Skeletal muscle tissue (tissue), 3 donors: ENCODE measurements at regions not wholly inside any gene's neighbourhood (a gene's known extent, or its start where the extent isn't known, plus 50 kb on each side); places are given as distances from the start of the nearest gene placed in this dataset.

ENCODE experiments used
- H3K27ac ChIP-seq: one replicate; pipeline ENCODE4 v1.7.0; 2013; ENCODE audit warnings: mild to moderate bottlenecking, low read depth, low read length, inconsistent platforms
- H3K27me3 ChIP-seq, 3 donors: one replicate each; pipeline ENCODE4 v1.7.0; 2013; ENCODE audit warnings: low read length in 3 of 3; ENCODE audit not compliant: control insufficient read depth in 3 of 3, insufficient read depth in 3 of 3
- H3K36me3 ChIP-seq, 3 donors: one replicate each; pipeline ENCODE4 v1.7.0; 2013; ENCODE audit warnings: low read length in 3 of 3; ENCODE audit not compliant: control insufficient read depth in 3 of 3, insufficient read depth in 3 of 3
- H3K4me1 ChIP-seq, 3 donors: one replicate each; pipeline ENCODE4 v1.7.0; 2013; ENCODE audit warnings: low read length in 3 of 3, mild to moderate bottlenecking in 3 of 3; ENCODE audit not compliant: control insufficient read depth in 3 of 3, insufficient read depth in 3 of 3
- H3K4me3 ChIP-seq, 3 donors: one replicate each; pipeline ENCODE4 v1.7.0; 2013; ENCODE audit warnings: low read length in 3 of 3
- H3K9ac ChIP-seq, 3 donors: one replicate each; pipeline ENCODE4 v1.7.0; 2013; ENCODE audit warnings: low read length in 3 of 3, mild to moderate bottlenecking in 3 of 3, moderate library complexity in 2 of 3, low read depth in 1 of 3
- H3K9me3 ChIP-seq, 3 donors: one replicate each; pipeline ENCODE4 v1.7.0; 2013; ENCODE audit warnings: low read length in 3 of 3; ENCODE audit not compliant: control insufficient read depth in 3 of 3
- donor health status: Osteomylitis.

- H3K27me3 ChIP-seq: no peaks in the 10 kb centered on the region
- H3K9me3 ChIP-seq: no peaks in the 10 kb centered on the region
- H3K4me3 ChIP-seq: no peak overlapping the region
- H3K4me1 ChIP-seq: no peaks in the 10 kb centered on the region
- H3K27ac ChIP-seq: no peak overlapping the region
- H3K36me3 ChIP-seq: no peaks in the 10 kb centered on the region
- H3K9ac ChIP-seq: no peak overlapping the region
Measured at GRCh38 chr15:29383367-29383766, 113.7 kb upstream of the NSMCE3 start.

GRCh38 chr15:29382862-29383261 is 113.2 kb upstream of the NSMCE3 start:
- Histone ChIP-seq H3K4me1 (no peaks in the 10 kb centered on the region), H3K9ac (no peak overlapping the region), H3K36me3 (no peaks in the 10 kb centered on the region), H3K27me3 (no peaks in the 10 kb centered on the region), H3K9me3 (no peaks in the 10 kb centered on the region), H3K27ac (no peak overlapping the region), H3K4me3 (no peak overlapping the region)

- no peak overlapping the region for H3K4me3 ChIP-seq
Measured at GRCh38 chr15:29380466-29380865, 110.8 kb upstream of the NSMCE3 start.

GRCh38 chr15:29379647-29380046 is 110.0 kb upstream of the NSMCE3 start:
- no peaks in the 10 kb centered on the region for H3K36me3 ChIP-seq
- H3K27ac ChIP-seq: no peak overlapping the region
- H3K9me3 ChIP-seq: no peaks in the 10 kb centered on the region
- H3K4me3 ChIP-seq: no peak overlapping the region
- H3K4me1 ChIP-seq: no peaks in the 10 kb centered on the region
- no peak overlapping the region for H3K9ac ChIP-seq
- H3K27me3 ChIP-seq: no peaks in the 10 kb centered on the region

More at GRCh38 chr15:29380466-29380865, 110.8 kb upstream of the NSMCE3 start:
- Histone ChIP-seq H3K4me1 (no peaks in the 10 kb centered on the region), H3K27me3 (no peaks in the 10 kb centered on the region), H3K36me3 (no peaks in the 10 kb centered on the region), H3K9ac (no peak overlapping the region), H3K27ac (no peak overlapping the region), H3K9me3 (no peaks in the 10 kb centered on the region)

GRCh38 chr15:29377161-29377560 is 107.5 kb upstream of the NSMCE3 start:
- Histone ChIP-seq H3K36me3 (no peaks in the 10 kb centered on the region), H3K9ac (no peak overlapping the region), H3K27ac (no peak overlapping the region), H3K9me3 (no peaks in the 10 kb centered on the region), H3K4me1 (no peaks in the 10 kb centered on the region), H3K27me3 (no peaks in the 10 kb centered on the region), H3K4me3 (no peak overlapping the region)

- no peaks in the 10 kb centered on the region for H3K4me1 ChIP-seq
- no peaks in the 10 kb centered on the region for H3K36me3 ChIP-seq
- no peak overlapping the region for H3K27ac ChIP-seq
- no peaks in the 10 kb centered on the region for H3K9me3 ChIP-seq
- no peak overlapping the region for H3K4me3 ChIP-seq
- H3K27me3 ChIP-seq: no peaks in the 10 kb centered on the region
- no peak overlapping the region for H3K9ac ChIP-seq
Measured at GRCh38 chr15:29376590-29376989, 107.0 kb upstream of the NSMCE3 start.

- no peak overlapping the region for H3K27ac ChIP-seq
- no peaks in the 10 kb centered on the region for H3K36me3 ChIP-seq
- H3K9me3 ChIP-seq: peaks cover 0 to 2% (median 0%) of the 10 kb centered on the region in 3 donors
- H3K4me1 ChIP-seq: no peaks in the 10 kb centered on the region
- H3K9ac ChIP-seq: no peak overlapping the region
- no peak overlapping the region for H3K4me3 ChIP-seq
- H3K27me3 ChIP-seq: no peaks in the 10 kb centered on the region
Measured at GRCh38 chr15:29369261-29369660, 99.6 kb upstream of the NSMCE3 start.

GRCh38 chr15:29364426-29365078 is 94.9 kb upstream of the NSMCE3 start:
- no peak overlapping the region for H3K27ac ChIP-seq
- peaks cover 0 to 1% (median 0%) of the 10 kb centered on the region in 3 donors for H3K9me3 ChIP-seq
- H3K9ac ChIP-seq: no peak overlapping the region
- no peaks in the 10 kb centered on the region for H3K4me1 ChIP-seq
- H3K27me3 ChIP-seq: no peaks in the 10 kb centered on the region
- H3K4me3 ChIP-seq: no peak overlapping the region
- H3K36me3 ChIP-seq: no peaks in the 10 kb centered on the region

GRCh38 chr15:29361560-29361959 is 91.9 kb upstream of the NSMCE3 start:
- no peak overlapping the region for H3K4me3 ChIP-seq
- no peaks in the 10 kb centered on the region for H3K36me3 ChIP-seq
- H3K9ac ChIP-seq: no peak overlapping the region
- no peaks in the 10 kb centered on the region for H3K9me3 ChIP-seq
- H3K27me3 ChIP-seq: no peaks in the 10 kb centered on the region
- no peaks in the 10 kb centered on the region for H3K4me1 ChIP-seq
- H3K27ac ChIP-seq: no peak overlapping the region

GRCh38 chr15:29360152-29360551 is 90.5 kb upstream of the NSMCE3 start:
- H3K4me1 ChIP-seq: no peaks in the 10 kb centered on the region
- H3K36me3 ChIP-seq: no peaks in the 10 kb centered on the region
- H3K9me3 ChIP-seq: no peaks in the 10 kb centered on the region
- no peak overlapping the region for H3K9ac ChIP-seq
- H3K4me3 ChIP-seq: no peak overlapping the region
- no peak overlapping the region for H3K27ac ChIP-seq
- no peaks in the 10 kb centered on the region for H3K27me3 ChIP-seq
